ENCODE measurements at regions not wholly inside any gene's neighbourhood (a gene's known extent, or its start where the extent isn't known, plus 50 kb on each side); places are given as distances from the start of the nearest gene placed in this dataset.

GRCh38 chr16:79439901-79440300, 160.6 kb downstream of the MAF start:
- TF ChIP-seq CTCF (IDR thresholded peaks at IDR 0.05) (no peak), POLR2AphosphoS5 (IDR thresholded peaks at IDR 0.05) (no peak), POLR2A (IDR thresholded peaks at IDR 0.05) (no peak), EP300 (IDR thresholded peaks at IDR 0.05) (no peak)
